Activated T-cell treated with anti-CD3 and anti-CD28 coated beads for 48 hours (primary cell): ENCODE measurements at regions not wholly inside any gene's neighbourhood (a gene's known extent, or its start where the extent isn't known, plus 50 kb on each side); places are given as distances from the start of the nearest gene placed in this dataset.
"Not testable (repeated sequence)": the region's sequence is repeated elsewhere in the genome, so short reads cannot be mapped to it uniquely, and the experiment has no call there.

Experiments used
- DNase-seq: peaks from one replicate; pipeline ENCODE4 v3.0.0-alpha.2; 2020; ENCODE audit warnings: low read depth

DNA sequence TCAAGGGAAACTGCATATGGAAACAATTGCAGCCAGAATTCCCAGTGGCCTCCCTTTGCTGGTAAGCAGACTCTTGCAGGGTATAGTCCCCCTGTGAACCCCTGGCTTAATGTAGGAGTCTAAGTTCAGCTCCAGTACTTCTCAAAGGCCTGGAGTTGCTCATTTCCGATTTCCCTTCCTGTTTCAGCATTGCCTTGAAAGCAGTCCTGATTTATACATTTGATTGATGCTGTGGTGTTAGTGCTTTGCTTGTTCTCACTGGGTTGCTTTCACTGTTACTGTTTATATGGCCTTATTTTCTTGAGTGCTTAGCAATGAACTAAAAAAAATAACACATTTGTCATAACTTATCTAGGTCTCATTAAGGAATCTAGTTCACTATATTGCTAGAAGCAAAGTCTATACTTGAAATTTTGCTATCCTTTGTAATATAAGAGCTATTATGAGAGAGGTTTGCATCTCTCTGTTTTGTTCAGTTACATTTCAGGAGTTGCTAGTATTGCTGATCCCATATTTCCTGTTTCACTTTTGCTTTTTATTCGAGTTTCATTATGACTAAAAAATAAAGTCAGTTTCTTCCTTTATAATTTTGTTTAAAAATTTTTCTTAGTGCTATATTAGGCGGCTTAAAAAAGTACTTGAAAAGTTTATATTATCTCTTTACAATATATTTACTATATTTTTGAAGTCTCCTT, 122.4 kb upstream of the NMUR2 start:
- DNase-seq: no peak

DNA sequence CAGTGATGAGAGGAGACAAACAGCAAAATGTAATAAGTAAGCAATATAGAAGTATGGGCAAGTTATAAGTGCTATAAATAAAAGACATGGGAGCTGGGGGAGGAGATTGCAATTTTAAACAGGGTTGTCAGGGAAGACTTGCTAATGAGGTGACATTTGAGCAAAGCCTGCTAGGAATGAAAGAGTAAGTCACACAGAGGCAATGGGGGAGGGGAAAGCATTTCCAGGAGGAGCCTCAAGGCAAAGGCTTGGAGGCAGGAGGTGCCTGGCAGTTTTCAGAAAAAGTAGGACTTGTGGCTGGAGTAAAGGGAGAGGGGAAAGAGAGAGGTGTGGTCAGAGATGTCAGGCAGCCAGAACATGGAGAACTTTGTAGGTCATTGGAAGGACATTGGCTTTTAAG, 124.4 kb upstream of the NMUR2 start:
- no peak for DNase-seq

DNA sequence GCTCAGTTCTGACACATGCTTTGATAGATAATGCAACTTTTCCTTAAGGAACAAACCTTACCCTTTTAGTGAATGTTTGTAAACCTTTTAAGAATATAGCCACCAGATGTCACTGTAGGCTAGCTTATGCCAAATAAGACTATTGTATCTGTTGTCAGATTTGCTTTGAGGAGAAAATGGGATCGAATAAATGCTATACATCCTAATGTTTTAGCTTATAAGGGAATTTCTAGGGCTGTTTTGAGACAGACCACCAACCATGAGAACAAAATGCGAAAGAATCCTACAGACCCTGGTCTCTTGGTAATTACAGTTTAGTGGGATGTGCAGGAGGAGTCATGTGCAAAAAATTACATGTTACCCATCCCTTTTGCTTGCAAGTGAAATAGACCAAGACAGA, 127.6 kb upstream of the NMUR2 start:
- no peak for DNase-seq

DNA sequence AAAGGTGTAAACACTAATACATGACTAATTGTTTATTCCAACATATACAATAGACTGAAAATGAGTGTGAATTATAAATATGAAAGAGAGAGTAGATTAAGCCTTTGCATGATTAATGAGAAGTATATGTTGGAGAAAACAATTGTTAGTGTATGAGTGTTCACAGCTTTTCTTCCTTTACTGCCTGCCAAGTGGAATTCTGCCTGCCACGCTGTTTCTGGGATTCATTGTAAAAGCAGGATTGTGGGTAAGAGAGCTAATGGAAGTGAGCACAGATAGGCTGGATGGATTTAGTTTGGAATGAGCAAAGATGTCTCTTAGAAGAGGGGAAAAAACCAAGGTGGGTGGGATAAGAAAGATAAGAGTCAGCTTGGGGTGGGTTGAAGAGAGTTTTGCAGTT, 129.6 kb upstream of the NMUR2 start:
- DNase-seq: no peak

DNA sequence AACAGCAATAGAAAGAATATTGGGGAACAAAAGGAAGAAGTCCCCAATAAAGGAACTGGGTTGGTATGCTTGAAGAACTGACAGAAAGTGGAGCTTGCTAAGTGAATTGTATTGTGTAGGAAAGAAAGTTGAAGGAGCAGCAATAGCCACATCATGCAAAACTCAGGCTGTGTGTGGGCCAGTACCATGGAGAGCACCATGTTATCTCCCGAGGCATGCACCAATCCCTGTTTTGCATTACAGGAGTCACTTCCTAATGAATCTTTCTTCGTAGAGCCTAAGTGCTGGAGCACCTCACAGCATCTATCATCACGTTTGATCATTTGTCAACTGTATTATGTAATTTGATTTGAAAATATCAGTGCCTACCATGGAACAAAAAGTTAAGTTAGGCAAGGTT, 137.7 kb upstream of the NMUR2 start:
- DNase-seq: no peak

DNA sequence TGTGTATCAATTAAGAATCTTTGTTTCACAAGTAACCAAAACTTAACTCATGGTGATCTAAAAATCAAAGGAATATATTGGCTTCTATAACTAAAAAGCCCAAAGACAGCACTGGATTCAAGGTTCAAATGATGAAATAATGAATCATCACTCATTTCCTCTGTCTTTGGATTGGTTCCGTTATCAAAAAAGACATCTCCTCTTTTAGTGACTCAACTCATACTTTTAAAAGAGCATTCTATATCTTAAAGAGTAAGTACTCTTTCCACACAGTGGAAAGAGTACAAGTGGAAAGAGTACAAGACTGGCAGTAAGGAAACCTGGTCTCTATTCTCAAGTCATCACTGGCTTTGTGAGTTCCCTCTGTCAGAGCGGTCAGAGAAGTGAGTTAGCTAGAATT, 141.4 kb upstream of the NMUR2 start:
- no peak for DNase-seq

DNA sequence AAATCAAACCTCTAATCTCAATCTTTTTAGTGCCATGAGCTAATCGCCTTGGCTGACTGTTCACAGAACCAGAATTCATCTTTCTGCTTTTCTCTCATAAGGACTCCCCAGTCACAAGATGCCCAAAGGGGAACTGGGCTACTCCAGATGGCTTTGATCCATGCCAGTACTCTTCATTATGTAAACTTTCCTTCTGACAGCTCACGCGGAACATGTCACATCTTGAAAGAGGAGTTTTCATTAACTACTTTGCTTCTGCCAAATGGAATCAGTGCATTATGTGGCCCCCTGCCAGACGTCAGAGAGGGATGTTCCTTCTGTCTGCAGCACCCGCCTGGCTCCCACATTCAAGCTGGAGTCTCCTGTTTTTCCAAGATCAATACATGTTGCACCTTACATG, 142.1 kb upstream of the NMUR2 start:
- DNase-seq: no peak

DNA sequence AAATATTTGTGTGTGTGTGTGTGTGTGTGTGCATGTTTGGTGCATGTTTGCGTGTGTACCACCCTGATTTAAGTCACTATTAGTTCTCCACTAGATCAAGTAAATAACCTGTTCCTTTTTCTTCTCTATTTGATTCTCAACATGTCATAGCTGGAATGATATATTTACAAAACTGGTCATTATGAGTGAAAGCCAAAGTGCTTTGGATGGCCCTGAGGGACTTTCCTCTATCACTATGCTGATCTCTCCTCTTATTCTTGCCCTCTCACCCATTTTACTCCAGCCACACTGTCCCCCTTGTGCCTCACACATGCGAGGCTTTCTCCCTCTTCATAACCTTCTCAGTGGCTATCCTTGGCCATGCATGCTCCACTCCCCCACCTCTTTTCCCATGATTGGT, 144.6 kb upstream of the NMUR2 start:
- DNase-seq: no peak

DNA sequence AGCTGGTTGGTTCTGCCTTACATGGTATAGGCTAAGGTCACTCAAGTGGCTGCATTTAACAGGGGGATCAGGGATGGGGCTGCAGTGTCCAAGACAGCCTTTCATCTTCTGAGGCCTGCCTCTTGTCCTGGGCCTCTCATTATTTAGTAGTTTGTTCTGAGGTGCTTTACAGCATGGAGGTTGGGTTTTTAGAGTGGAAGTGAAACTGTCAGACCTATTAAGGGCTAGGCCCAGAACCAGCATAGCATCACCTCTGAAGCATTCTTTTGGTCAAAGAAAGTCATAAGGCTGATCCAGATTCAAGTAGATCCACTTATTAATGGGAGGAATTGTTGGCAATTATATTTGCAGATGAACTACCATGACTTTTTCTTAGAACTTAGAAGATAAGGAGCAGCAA, 146.0 kb upstream of the NMUR2 start:
- no peak for DNase-seq

DNA sequence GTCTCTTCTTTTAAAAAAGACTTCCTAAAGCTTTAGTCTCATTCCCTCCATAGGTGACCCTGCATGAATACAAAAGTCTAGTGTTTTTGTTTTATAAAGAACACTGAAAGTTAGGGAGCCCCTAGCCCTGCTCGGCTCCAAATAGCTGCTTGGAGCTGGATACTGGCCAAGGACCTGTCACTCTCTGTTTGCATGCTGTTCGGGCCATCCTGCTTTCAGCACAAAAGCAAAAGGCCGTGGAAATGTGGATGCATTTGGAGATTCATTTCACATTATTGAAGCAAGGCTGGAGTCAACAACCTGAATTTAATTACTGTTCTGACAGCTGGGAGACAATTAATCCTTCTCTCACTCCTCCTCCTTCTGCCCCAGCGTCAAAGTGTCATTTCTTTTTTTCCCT, 151.7 kb upstream of the NMUR2 start:
- DNase-seq: no peak

DNA sequence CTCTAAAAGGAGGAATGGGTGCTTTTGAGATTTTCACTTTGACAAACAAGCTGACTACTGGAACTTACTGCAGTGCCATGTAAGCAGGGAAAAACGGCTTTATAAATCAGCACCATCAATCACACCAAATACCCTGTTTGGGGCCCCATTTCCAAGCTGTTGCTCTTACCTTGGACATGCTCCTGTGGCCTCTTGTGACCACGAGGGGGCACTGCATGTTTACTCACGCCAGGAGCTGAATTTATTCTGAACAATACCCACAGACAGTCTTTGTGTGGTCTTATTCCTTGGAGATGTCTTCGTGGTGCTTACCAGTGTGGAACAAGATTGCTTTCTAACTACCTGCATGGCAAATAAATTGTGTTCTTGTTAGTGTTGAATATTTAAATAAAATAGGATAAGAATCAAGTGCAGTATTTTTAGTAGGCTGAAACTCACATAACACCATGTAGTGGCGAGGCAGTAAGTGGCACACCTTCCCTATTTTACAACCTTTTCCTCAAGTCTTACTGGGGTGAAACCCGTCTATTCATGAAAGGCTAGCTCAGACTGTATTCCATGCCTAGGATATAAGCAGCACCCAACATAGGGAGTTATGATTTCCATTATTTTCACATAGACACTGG, 155.5 kb upstream of the NMUR2 start:
- peak; percentile 2 for DNase-seq

DNA sequence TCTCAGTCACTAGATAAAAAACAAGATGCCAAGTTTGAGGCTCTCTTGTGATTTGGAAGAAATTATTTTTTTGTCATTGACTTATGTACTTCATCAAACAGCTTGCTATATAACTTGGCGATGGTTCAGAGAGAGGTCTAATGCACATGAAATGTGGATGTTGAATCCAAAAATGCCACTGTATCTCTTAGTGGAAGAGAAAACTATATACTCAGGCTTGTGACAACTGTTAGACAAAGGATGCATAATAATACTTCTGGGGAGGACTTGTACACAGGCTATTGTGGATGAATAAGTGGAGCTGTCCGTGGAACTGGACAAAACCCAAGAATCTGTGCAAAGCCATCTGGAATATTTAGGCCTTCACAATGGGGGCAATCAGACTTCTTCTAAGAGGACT, 162.9 kb upstream of the NMUR2 start:
- DNase-seq: no peak

DNA sequence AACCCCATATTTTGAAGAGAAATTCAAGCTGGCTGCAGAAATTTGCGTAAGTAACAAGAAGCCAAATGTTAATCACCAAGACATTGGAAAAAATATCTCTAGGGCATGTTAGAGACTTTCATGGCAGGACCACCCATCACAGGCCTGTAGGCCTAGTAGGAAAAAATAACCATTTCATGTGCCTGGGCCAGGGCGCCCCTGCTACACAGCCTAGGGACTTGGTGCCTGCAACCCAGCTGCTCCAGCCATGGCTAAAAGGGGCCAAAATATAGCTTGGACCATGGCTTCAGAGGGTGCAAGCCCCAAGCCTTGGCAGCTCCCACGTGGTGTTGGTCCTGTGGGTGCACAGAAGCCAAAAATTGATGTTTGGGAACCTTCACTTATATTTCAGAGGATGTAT, 167.7 kb upstream of the NMUR2 start:
- no peak for DNase-seq

DNA sequence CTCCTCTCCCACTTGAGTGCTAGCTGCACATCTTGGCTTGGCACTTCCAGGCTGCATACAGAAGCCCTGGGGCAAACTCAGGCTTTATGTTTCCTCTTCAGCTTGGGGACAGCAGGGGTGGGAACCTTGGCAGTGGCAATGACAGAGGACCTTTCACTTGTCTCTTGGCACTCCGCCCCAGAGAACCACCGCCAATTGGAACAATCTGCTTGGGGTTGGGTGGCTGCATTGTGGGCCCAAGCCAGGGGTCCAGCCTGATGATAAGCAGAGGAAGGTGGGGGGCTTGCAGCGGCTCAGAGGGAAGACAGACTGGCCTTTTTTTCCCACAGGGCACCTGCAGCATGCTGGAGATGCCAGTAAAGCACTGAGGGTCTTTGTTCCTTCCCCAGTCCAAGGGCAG, 179.0 kb upstream of the NMUR2 start:
- DNase-seq: no peak

DNA sequence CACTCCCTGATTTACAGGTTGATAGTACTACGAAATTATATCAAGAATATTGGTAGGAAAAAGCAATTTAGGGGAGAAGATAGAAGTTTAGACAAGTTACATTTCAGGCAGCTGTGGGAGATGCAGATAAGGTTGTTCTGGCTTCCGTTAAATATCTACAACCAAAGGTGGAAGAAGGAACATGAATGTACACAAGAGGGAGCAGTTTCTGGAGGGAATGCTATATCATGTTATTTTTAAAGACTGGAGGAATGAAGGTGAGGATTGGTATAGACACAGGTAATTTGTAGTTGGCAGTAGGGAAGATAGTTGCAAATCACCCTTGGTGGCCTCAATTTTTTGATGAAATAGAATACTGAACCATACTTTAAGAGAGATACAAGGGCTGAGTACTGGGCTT, 187.3 kb upstream of the NMUR2 start:
- no peak for DNase-seq

DNA sequence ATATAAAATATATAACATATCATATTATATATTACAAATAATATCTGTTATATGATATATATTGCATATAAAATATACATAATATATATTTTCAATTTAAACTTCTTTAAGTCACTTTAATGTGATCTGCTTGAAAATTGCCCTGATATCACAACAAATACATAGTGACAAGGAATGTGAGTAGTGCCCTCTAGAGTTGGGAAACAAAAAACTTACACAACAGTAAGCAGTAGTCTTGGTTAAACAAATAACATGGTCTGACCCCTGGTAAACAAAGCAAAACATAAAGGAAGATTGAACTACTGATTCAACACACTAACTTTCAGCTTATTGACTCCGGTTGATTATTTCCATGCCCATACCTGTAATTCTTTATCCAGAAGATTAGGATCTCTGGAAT, 188.3 kb upstream of the NMUR2 start:
- no peak for DNase-seq

DNA sequence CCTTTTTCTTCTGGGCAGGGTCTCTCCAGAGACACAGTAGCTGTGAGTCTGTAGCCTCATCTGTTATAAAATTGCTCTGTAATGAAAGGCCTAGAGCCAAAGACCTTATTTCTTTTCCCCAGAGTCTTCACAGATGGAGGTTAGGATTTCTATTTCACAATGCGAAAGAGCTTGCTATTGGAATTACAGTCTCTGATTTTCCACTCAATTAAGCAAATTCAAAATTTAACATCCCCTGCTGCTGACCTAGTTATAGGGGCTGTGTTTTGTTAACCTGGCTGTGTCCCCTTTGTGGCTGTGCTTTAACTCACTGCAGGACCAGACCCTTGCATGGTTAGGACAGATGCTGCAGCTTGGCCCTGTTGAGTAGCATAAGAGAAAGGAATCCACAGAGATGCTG, 190.3 kb upstream of the NMUR2 start:
- no peak for DNase-seq

DNA sequence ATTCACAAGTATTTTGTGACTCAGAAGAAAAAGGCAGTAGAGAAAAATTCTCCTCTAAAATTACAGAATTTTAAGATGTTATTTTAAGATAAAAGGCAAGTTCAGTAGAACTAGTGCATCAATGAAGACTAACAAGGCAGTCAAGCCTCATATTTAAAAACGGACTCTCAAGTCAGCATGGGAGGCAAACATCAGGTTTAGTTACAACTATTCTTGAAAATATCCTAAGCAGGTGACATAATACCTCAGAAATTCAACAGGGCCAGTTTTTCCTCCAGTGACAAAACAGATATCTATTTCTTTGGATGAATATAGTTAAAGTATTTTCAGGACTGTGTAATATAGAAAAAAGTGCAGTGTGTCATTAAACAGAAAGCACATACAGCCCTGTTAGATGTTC, 194.0 kb upstream of the NMUR2 start:
- DNase-seq: no peak

DNA sequence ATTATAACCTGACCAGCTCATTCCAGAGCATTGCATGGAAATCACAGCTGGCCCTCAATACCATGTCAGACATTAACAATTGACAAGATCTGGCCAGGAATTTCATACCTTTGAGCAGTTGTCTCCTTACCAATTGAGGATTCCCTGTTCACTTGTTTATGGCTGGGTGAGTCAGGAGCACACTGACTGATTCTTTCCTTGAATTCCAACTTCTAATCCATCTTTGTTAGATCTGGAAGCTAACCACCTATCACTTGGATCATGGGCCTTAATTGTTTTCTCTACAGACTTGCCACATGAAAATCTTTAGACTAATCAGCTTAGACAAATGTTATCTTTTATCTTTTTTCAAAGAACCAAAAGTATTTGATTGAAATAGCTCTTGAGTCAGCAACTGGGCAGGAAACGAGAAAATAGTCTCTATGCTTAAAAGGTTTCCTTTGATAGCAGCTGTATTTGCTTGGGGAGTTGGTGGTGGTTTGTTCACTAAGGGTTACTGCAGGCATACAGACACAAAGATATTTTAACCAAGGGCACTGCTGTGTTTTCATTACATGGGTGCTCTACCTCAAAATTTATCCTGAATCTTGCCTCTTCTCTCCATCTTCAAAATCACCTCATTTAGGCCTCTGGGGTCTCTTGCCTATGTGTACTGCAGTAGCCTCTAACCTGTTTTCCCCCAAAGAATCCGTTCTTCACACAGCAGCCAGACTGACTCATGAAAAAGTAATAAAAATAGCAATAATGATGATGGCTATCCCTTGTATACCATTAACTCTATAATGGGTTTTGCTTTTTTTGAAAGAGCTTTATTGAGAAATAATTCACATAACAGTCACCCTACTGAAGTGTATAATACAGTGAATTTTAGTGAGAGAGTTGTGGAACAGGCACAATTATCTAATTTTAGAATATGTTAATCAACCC, 197.0 kb upstream of the NMUR2 start:
- DNase-seq: no peak

DNA sequence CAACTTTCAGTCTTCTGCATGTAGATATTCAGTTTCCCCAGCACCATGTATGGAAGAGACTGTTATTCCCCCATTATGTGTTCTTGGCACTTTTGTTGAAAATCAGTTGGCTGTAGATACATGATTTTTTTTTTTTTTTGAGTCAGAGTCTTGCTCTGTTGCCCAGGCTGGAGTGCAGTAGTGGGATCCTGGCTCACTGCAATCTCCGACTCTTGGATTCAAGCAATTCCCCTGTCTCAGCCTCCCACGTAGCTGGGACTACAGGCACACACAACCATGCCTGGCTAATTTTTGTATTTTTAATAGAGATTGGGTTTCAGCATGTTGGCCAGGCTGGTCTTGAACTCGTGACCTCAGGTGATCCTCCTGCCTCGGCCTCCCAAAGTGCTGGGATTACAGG, 201.0 kb upstream of the NMUR2 start:
- DNase-seq: not testable (repeated sequence)

DNA sequence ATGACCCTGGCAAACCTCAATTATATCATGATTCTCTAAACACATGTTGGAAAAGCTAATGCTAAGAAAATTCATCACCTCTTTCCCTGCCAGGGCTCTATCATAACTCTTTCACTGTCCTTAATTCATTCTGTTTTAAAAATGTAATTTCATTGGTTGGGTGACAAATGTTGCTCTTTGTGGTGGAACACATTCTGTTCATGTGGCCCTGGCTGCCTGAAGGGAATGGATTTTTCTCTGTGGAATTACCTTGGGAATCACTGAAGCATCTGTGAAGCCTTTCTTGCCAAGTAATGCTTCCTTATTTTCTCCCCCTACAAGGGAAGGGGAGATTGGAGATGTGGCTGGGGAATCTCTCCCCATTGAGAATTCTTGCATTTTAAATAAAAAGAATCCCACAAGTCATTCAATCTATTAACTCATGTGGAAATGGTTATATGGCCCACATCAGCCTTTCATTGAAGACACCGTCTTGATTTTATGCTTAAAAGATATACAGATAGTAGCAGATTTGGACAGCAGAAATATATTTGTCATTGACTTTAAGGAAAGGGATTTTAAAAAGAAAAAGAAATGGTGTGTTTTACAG, 201.8 kb upstream of the NMUR2 start:
- no peak for DNase-seq

DNA sequence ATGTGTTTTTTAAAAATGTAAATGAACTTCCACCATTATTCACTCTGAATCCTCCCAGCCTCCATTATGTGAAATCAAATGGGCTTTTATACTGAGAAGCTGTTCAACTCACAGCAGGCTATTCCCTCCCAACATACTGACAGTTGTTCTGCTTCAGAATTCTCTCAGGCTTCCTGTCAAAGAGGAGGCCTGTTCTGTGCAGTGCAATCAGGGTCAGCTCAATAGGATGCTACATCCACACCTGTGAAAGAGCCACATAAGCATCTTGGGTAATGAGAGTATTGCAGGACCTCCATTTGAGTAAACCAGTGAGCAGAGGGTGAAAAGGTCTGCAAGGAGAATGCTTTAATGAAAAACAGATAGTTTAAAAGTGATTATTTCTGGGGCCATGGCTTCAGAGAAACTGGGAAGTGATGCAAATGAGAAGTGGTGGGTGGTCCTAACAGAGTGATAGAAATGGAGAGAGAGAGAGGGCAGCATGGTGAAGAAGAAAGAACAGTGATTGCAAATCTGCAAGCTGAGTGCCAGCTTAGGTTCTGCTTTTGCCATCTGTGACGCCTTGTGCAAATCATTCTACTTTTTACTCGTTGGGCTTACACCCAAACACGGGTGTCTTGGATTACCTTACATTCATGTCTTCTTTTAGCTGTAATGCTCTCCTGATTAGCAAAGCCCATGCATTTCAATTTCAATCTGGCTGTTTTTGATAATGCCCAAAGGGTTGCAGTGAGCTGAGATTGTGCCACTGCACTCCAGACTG, 202.5 kb upstream of the NMUR2 start:
- no peak for DNase-seq
